ENCODE measurements at regions not wholly inside any gene's neighbourhood (a gene's known extent, or its start where the extent isn't known, plus 50 kb on each side); places are given as distances from the start of the nearest gene placed in this dataset.

GRCh38 chr14:34135492-34135891 lies 184.6 kb upstream of the EGLN3 start:
- DNase-seq (ENCODE audit: low read depth, low spot score): no peak

- no peak for DNase-seq (ENCODE audit: low read depth, low spot score)
Measured at GRCh38 chr14:34134484-34134883, 183.6 kb upstream of the EGLN3 start.

GRCh38 chr14:34129927-34130552 lies 179.2 kb upstream of the EGLN3 start:
- no peak for DNase-seq (ENCODE audit: low read depth, low spot score)

- DNase-seq (ENCODE audit: low read depth, low spot score): no peak
Measured at GRCh38 chr14:34128665-34129064, 177.8 kb upstream of the EGLN3 start.

- no peak for DNase-seq (ENCODE audit: low read depth, low spot score)
Measured at GRCh38 chr14:34126586-34126985, 175.7 kb upstream of the EGLN3 start.

- no peak for DNase-seq (ENCODE audit: low read depth, low spot score)
Measured at GRCh38 chr14:34124585-34124984, 173.7 kb upstream of the EGLN3 start.

GRCh38 chr14:34122650-34123049 lies 171.8 kb upstream of the EGLN3 start:
- DNase-seq (ENCODE audit: low read depth, low spot score): no peak

GRCh38 chr14:34122081-34122480 lies 171.2 kb upstream of the EGLN3 start:
- DNase-seq (ENCODE audit: low read depth, low spot score): no peak

GRCh38 chr14:34120185-34120977 lies 169.5 kb upstream of the EGLN3 start:
- no peak for DNase-seq (ENCODE audit: low read depth, low spot score)

GRCh38 chr14:34119107-34119858 lies 168.4 kb upstream of the EGLN3 start:
- no peak for DNase-seq (ENCODE audit: low read depth, low spot score)

GRCh38 chr14:34113991-34114390 lies 163.1 kb upstream of the EGLN3 start:
- DNase-seq (ENCODE audit: low read depth, low spot score): no peak

GRCh38 chr14:34113005-34113511 lies 162.2 kb upstream of the EGLN3 start:
- no peak for DNase-seq (ENCODE audit: low read depth, low spot score)

GRCh38 chr14:34111953-34112352 lies 161.1 kb upstream of the EGLN3 start:
- DNase-seq (ENCODE audit: low read depth, low spot score): no peak

GRCh38 chr14:34111505-34111904 lies 160.6 kb upstream of the EGLN3 start:
- DNase-seq (ENCODE audit: low read depth, low spot score): no peak

- DNase-seq (ENCODE audit: low read depth, low spot score): no peak
Measured at GRCh38 chr14:34110531-34110930, 159.7 kb upstream of the EGLN3 start.

- DNase-seq (ENCODE audit: low read depth, low spot score): no peak
Measured at GRCh38 chr14:34107441-34107840, 156.6 kb upstream of the EGLN3 start.

GRCh38 chr14:34106310-34106709 lies 155.4 kb upstream of the EGLN3 start:
- DNase-seq (ENCODE audit: low read depth, low spot score): no peak

GRCh38 chr14:34104489-34105397 lies 153.9 kb upstream of the EGLN3 start:
- no peak for DNase-seq (ENCODE audit: low read depth, low spot score)

- peak; percentile 49 for DNase-seq (ENCODE audit: low read depth, low spot score)
Measured at GRCh38 chr14:34103176-34103575, 152.3 kb upstream of the EGLN3 start.

GRCh38 chr14:34099635-34100034 lies 148.8 kb upstream of the EGLN3 start:
- no peak for DNase-seq (ENCODE audit: low read depth, low spot score)

GRCh38 chr14:34098985-34099349 lies 148.1 kb upstream of the EGLN3 start:
- DNase-seq (ENCODE audit: low read depth, low spot score): no peak
